Neural crest cell (in vitro differentiated cells): ENCODE measurements at regions not wholly inside any gene's neighbourhood (a gene's known extent, or its start where the extent isn't known, plus 50 kb on each side); places are given as distances from the start of the nearest gene placed in this dataset.

Source experiments
- DNase-seq: peaks from one replicate; pipeline ENCODE4 v3.0.0; 2021; ENCODE audit warnings: low read depth, mixed read lengths, low spot score
- H3K27ac Mint-ChIP-seq: one replicate; pipeline ENCODE4 v1.8.0; 2021; ENCODE audit warnings: mild to moderate bottlenecking, mixed read lengths; ENCODE audit not compliant: unreplicated experiment
- H3K27me3 Mint-ChIP-seq: 2 replicates; pipeline ENCODE4 v1.8.0; 2021; ENCODE audit warnings: low read depth, mild to moderate bottlenecking, mixed read lengths
- H3K36me3 Mint-ChIP-seq: 2 replicates; pipeline ENCODE4 v1.8.0; 2021; ENCODE audit warnings: low read depth, mild to moderate bottlenecking, mixed read lengths
- H3K4me1 Mint-ChIP-seq: 2 replicates; pipeline ENCODE4 v1.8.0; 2021; ENCODE audit warnings: mixed read lengths
- H3K4me3 Mint-ChIP-seq: one replicate; pipeline ENCODE4 v1.8.0; 2021; ENCODE audit warnings: mild to moderate bottlenecking, mixed read lengths
- H3K9me3 Mint-ChIP-seq: 2 replicates; pipeline ENCODE4 v1.8.0; 2021; ENCODE audit warnings: mixed read lengths
- TF ChIP-seq, protein P1 (sequence below): fragments of 200-600 bp; sonication (generic); conservative IDR thresholded peaks from 2 replicates; pipeline ENCODE4 v1.5.0; 2021; ENCODE audit warnings: antibody characterized with exemption, mild to moderate bottlenecking

DNA sequence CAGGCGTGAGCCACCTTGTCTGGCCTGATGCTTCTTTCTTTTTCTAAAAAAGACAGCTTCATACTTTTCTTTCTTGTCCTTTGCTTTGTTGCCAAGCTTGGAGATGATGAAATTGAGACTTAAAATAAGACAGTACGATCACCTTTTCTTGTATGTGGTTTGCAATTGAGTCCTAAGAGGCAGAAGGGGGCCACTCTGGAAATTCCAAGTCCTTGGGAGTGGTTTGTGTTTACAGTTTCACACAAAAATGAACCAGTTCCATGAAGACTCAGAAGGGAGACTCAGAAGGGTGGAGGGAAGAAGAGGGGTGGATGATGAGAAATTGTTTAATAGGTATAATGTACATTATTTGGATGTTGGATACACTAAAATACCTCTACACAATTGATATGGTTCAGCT is 70.7 kb upstream of the TNS3 start:
- Mint-ChIP-seq H3K4me3 (no peak overlapping the region), H3K27me3 (no peaks in the 10 kb centered on the region), H3K4me1 (peaks cover 22% of the 10 kb centered on the region), H3K36me3 (no peaks in the 10 kb centered on the region), H3K9me3 (no peaks in the 10 kb centered on the region), H3K27ac (no peak overlapping the region)
- TF ChIP-seq, protein P1, sequence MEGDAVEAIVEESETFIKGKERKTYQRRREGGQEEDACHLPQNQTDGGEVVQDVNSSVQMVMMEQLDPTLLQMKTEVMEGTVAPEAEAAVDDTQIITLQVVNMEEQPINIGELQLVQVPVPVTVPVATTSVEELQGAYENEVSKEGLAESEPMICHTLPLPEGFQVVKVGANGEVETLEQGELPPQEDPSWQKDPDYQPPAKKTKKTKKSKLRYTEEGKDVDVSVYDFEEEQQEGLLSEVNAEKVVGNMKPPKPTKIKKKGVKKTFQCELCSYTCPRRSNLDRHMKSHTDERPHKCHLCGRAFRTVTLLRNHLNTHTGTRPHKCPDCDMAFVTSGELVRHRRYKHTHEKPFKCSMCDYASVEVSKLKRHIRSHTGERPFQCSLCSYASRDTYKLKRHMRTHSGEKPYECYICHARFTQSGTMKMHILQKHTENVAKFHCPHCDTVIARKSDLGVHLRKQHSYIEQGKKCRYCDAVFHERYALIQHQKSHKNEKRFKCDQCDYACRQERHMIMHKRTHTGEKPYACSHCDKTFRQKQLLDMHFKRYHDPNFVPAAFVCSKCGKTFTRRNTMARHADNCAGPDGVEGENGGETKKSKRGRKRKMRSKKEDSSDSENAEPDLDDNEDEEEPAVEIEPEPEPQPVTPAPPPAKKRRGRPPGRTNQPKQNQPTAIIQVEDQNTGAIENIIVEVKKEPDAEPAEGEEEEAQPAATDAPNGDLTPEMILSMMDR, result no peak
- DNase-seq, result no peak

DNA sequence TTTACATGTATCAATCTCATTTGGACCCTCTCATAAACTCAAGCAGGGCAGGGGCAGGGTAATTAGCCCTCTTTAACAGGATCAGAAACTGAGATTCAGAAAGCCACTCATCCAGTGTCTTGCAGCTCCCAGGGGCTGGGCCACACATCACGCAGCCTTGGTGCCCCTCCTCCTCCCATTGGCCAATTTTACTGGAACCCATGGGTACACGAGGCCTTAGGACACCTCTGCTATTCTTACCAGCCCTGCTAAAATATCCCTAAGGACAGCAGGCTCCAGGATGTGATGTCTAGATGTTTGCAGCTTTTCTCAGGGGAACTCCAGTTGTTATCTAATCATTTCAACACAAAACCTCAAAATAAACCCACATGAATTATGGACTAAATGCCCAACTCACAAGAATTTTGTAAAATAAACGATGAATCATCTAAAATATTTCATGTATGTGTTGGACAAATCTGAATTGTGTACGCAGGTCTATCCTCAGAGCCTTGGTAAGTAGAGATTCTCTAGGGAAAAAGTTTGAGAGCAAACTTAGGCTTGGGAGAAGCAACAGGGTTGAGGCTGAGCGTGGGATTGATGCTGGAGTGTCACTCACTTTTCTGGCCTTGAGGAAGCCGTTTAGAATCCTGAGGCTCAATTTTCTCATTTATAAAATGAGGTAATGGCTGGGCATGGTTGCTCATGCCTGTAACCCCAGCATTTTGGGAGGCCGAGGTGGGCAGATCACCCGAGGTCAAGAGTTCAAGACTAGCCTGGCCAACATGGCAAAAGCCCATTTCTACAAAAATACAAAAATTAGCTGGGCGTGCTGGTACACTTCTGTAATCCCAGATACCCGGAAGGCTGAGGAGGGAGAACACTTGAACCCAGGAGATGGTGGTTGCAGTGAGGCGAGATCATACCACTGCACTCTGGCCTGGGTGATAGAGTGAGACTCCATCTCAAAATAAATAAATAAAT is 69.7 kb upstream of the TNS3 start:
- H3K9me3 Mint-ChIP-seq, result no peaks in the 10 kb centered on the region
- H3K36me3 Mint-ChIP-seq, result no peaks in the 10 kb centered on the region
- TF ChIP-seq, protein P1, result no peak
- H3K27ac Mint-ChIP-seq, result no peak overlapping the region
- no peak for DNase-seq
- peaks cover 24% of the 10 kb centered on the region for H3K4me1 Mint-ChIP-seq
- H3K27me3 Mint-ChIP-seq, result no peaks in the 10 kb centered on the region
- no peak overlapping the region for H3K4me3 Mint-ChIP-seq

GRCh38 chr7:47649919-47650318 is 68.0 kb upstream of the TNS3 start:
- Mint-ChIP-seq H3K9me3 (peaks cover 3% of the 10 kb centered on the region), H3K36me3 (peaks cover 2% of the 10 kb centered on the region), H3K4me3 (no peak overlapping the region), H3K27me3 (no peaks in the 10 kb centered on the region), H3K4me1 (peaks cover 22% of the 10 kb centered on the region), H3K27ac (no peak overlapping the region)
- no peak for DNase-seq
- TF ChIP-seq, protein P1, result no peak

- Mint-ChIP-seq H3K4me3 (no peak overlapping the region), H3K9me3 (peaks cover 3% of the 10 kb centered on the region), H3K4me1 (peaks cover 9% of the 10 kb centered on the region), H3K36me3 (peaks cover 5% of the 10 kb centered on the region), H3K27me3 (no peaks in the 10 kb centered on the region), H3K27ac (no peak overlapping the region)
- TF ChIP-seq, protein P1, result no peak
- no peak for DNase-seq
Measured at GRCh38 chr7:47648275-47648925, 66.5 kb upstream of the TNS3 start.

- no peak overlapping the region for H3K4me3 Mint-ChIP-seq
- DNase-seq, result no peak
- TF ChIP-seq, protein P1, result no peak
- H3K27ac Mint-ChIP-seq, result no peak overlapping the region
- H3K36me3 Mint-ChIP-seq, result peaks cover 5% of the 10 kb centered on the region
- peaks cover 9% of the 10 kb centered on the region for H3K4me1 Mint-ChIP-seq
- H3K9me3 Mint-ChIP-seq, result peaks cover 3% of the 10 kb centered on the region
- H3K27me3 Mint-ChIP-seq, result no peaks in the 10 kb centered on the region
Measured at GRCh38 chr7:47647918-47648250, 66.0 kb upstream of the TNS3 start.
